Testis (tissue), 2 donors: ENCODE measurements at regions not wholly inside any gene's neighbourhood (a gene's known extent, or its start where the extent isn't known, plus 50 kb on each side); places are given as distances from the start of the nearest gene placed in this dataset.
"Not testable (repeated sequence)": the region's sequence is repeated elsewhere in the genome, so short reads cannot be mapped to it uniquely, and the experiment has no call there.

Experiments
- POLR2A ChIP-seq: fragments of 450-650 bp; IDR thresholded peaks from one replicate; pipeline ENCODE4 v1.6.1; 2017; ENCODE audit warnings: antibody characterized with exemption, mild to moderate bottlenecking, moderate library complexity
- TF ChIP-seq, protein P1 (sequence below), 3 experiments: fragments of 450-650 bp in 2 of 3; fragments of 200-600 bp in 1 of 3; sonication (generic) in 1 of 3; IDR thresholded peaks; one replicate each; pipeline ENCODE4 v1.5.1; 2016 to 2019; ENCODE audit warnings: antibody characterized with exemption in 3 of 3, mild to moderate bottlenecking in 2 of 3, moderate library complexity in 1 of 3

DNA sequence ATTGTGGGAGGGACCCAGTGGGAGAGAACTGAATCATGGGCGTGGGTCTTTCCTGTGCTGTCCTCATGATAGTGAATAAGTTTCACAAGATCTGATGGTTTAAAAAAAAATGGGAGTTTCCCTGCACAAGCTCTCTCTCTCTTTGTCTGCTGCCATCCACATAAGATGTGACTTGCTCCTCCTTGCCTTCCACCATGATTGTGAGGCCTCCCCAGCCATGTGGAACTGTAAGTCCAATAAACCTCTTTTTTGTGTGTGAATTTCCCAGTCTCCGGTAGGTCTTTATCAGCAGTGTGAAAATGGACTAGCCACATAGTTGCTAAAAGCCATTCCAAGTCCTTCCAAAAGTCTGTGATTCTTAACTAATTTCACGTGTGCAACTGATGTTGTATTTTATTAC is 91.5 kb downstream of the CDC42EP3 start:
- TF ChIP-seq, protein P1, sequence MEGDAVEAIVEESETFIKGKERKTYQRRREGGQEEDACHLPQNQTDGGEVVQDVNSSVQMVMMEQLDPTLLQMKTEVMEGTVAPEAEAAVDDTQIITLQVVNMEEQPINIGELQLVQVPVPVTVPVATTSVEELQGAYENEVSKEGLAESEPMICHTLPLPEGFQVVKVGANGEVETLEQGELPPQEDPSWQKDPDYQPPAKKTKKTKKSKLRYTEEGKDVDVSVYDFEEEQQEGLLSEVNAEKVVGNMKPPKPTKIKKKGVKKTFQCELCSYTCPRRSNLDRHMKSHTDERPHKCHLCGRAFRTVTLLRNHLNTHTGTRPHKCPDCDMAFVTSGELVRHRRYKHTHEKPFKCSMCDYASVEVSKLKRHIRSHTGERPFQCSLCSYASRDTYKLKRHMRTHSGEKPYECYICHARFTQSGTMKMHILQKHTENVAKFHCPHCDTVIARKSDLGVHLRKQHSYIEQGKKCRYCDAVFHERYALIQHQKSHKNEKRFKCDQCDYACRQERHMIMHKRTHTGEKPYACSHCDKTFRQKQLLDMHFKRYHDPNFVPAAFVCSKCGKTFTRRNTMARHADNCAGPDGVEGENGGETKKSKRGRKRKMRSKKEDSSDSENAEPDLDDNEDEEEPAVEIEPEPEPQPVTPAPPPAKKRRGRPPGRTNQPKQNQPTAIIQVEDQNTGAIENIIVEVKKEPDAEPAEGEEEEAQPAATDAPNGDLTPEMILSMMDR (IDR thresholded peaks at IDR 0.05) = not testable (repeated sequence)
- not testable (repeated sequence) for TF ChIP-seq POLR2A
